Breast epithelium (tissue), 3 donors: ENCODE measurements at regions not wholly inside any gene's neighbourhood (a gene's known extent, or its start where the extent isn't known, plus 50 kb on each side); places are given as distances from the start of the nearest gene placed in this dataset.

Source experiments
- POLR2AphosphoS5 ChIP-seq, 3 donors: sonication (generic); formaldehyde crosslinking; IDR thresholded peaks; one replicate each; pipeline ENCODE4 v1.6.1; 2017; ENCODE audit warnings: antibody characterized with exemption in 3 of 3
- TF ChIP-seq, protein P1 (sequence below), 3 donors: fragments of 450-650 bp; IDR thresholded peaks; one replicate each; pipeline ENCODE4 v1.5.1; 2016 to 2017; ENCODE audit warnings: antibody characterized with exemption in 3 of 3, mild to moderate bottlenecking in 3 of 3, moderate library complexity in 3 of 3

DNA sequence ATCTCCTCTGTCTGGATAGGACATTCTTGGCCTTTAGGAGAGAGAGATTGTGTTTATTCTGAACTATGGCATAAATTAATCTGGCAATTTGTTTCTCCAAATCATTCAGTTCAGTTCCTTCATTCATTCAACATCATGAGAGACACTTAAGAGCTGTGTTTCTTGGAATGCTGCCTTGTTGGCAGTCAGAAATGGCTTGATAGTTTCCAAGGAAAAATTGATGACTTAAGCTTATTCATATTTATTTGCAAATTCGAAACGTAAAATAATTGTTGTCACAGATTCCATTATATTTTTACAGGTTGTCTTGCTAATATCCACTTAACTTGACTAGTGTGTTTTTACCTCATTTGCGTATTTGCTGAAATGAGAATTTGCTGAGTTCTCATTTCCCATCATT, 393.0 kb downstream of the C12orf75 start:
- TF ChIP-seq POLR2AphosphoS5 (IDR thresholded peaks at IDR 0.05), result no peak
- TF ChIP-seq, protein P1, sequence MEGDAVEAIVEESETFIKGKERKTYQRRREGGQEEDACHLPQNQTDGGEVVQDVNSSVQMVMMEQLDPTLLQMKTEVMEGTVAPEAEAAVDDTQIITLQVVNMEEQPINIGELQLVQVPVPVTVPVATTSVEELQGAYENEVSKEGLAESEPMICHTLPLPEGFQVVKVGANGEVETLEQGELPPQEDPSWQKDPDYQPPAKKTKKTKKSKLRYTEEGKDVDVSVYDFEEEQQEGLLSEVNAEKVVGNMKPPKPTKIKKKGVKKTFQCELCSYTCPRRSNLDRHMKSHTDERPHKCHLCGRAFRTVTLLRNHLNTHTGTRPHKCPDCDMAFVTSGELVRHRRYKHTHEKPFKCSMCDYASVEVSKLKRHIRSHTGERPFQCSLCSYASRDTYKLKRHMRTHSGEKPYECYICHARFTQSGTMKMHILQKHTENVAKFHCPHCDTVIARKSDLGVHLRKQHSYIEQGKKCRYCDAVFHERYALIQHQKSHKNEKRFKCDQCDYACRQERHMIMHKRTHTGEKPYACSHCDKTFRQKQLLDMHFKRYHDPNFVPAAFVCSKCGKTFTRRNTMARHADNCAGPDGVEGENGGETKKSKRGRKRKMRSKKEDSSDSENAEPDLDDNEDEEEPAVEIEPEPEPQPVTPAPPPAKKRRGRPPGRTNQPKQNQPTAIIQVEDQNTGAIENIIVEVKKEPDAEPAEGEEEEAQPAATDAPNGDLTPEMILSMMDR (IDR thresholded peaks at IDR 0.05), result no peak
